HG02588 (cell line): ENCODE measurements at regions not wholly inside any gene's neighbourhood (a gene's known extent, or its start where the extent isn't known, plus 50 kb on each side); places are given as distances from the start of the nearest gene placed in this dataset.
"Not testable (repeated sequence)": the region's sequence is repeated elsewhere in the genome, so short reads cannot be mapped to it uniquely, and the experiment has no call there.

Source experiments
- ATAC-seq: cut with Tn5 transposase; IDR thresholded peaks from one replicate; pipeline ENCODE4 v1.9.1; 2021; ENCODE audit warnings: mild to moderate bottlenecking, moderate library complexity; ENCODE audit not compliant: unreplicated experiment

- no peak for ATAC-seq
These were observed 217.7 kb upstream of the SLC35G4 start for GRCh38 chr18:11391661-11392060.

- ATAC-seq = no peak
These were observed 220.4 kb upstream of the SLC35G4 start for GRCh38 chr18:11388755-11389680.

- ATAC-seq = no peak
These were observed 221.5 kb upstream of the SLC35G4 start for GRCh38 chr18:11387880-11388279.

GRCh38 chr18:11383381-11383780 lies 226.0 kb upstream of the SLC35G4 start:
- no peak for ATAC-seq

GRCh38 chr18:11380968-11381367 lies 228.4 kb upstream of the SLC35G4 start:
- ATAC-seq = no peak

- no peak for ATAC-seq
These were observed 229.7 kb upstream of the SLC35G4 start for GRCh38 chr18:11379660-11380059.

- ATAC-seq = no peak
These were observed 228.6 kb upstream of the PIEZO2 start for GRCh38 chr18:11377766-11378540.

GRCh38 chr18:11372163-11372562 lies 222.8 kb upstream of the PIEZO2 start:
- no peak for ATAC-seq

- ATAC-seq = no peak
These were observed 220.2 kb upstream of the PIEZO2 start for GRCh38 chr18:11369556-11369955.

- ATAC-seq = no peak
These were observed 218.7 kb upstream of the PIEZO2 start for GRCh38 chr18:11368020-11368419.

- no peak for ATAC-seq
These were observed 218.0 kb upstream of the PIEZO2 start for GRCh38 chr18:11367351-11367750.

GRCh38 chr18:11366410-11366809 lies 217.0 kb upstream of the PIEZO2 start:
- no peak for ATAC-seq

- no peak for ATAC-seq
These were observed 213.5 kb upstream of the PIEZO2 start for GRCh38 chr18:11362856-11363255.

- ATAC-seq = not testable (repeated sequence)
These were observed 212.5 kb upstream of the PIEZO2 start for GRCh38 chr18:11361862-11362261.

- ATAC-seq = no peak
These were observed 208.3 kb upstream of the PIEZO2 start for GRCh38 chr18:11357678-11358077.

GRCh38 chr18:11344576-11344975 lies 195.2 kb upstream of the PIEZO2 start:
- ATAC-seq = not testable (repeated sequence)

GRCh38 chr18:11343096-11343495 lies 193.7 kb upstream of the PIEZO2 start:
- ATAC-seq = no peak

- ATAC-seq = not testable (repeated sequence)
These were observed 192.7 kb upstream of the PIEZO2 start for GRCh38 chr18:11342115-11342514.

GRCh38 chr18:11339188-11339775 lies 189.9 kb upstream of the PIEZO2 start:
- no peak for ATAC-seq

- no peak for ATAC-seq
These were observed 186.9 kb upstream of the PIEZO2 start for GRCh38 chr18:11336241-11336640.

- ATAC-seq = no peak
These were observed 178.1 kb upstream of the PIEZO2 start for GRCh38 chr18:11327391-11328009.
